Endothelial cell of umbilical vein (primary cell): ENCODE measurements at regions not wholly inside any gene's neighbourhood (a gene's known extent, or its start where the extent isn't known, plus 50 kb on each side); places are given as distances from the start of the nearest gene placed in this dataset.

Source experiments
- BruUV-seq: library from RNA; stranded (reverse); fragments of 400-500 nt; replicated peaks from 2 replicates; lab custom pipeline; 2021; lab: Mats Ljungman, UMichigan
- CTCF ChIA-PET: fragments of 300-600, 350-600 bp; sonication (Branson Sonifier 250); formaldehyde crosslinking; loops from one replicate; lab custom pipeline; 2021; ENCODE audit warnings: antibody characterized with exemption, inconsistent platforms; lab: Charles Lee
- POLR2A ChIA-PET: fragments of 300-600, 350-600 bp; sonication (Branson Sonifier 250); formaldehyde crosslinking; loops from one replicate; lab custom pipeline; 2021; ENCODE audit warnings: antibody characterized with exemption, inconsistent platforms; lab: Charles Lee
- DNase-seq: peaks from one replicate; pipeline ENCODE4 v3.0.0-alpha.2; 2011; ENCODE audit warnings: low read depth, low spot score
- FAIRE-seq: peaks from 2 replicates; lab custom pipeline; 2011; peaks lifted over from hg19 to GRCh38; lab: Jason Lieb, UNC
- H2AFZ ChIP-seq: 2 replicates; pipeline ENCODE4 v1.6.0; 2012; ENCODE audit warnings: low read depth, low read length, control low read depth, inconsistent platforms
- H3K27ac ChIP-seq: 2 replicates; pipeline ENCODE4 v1.5.1; 2011; ENCODE audit warnings: low read depth, mild to moderate bottlenecking, control low read depth, low read length, moderate library complexity; ENCODE audit not compliant: insufficient read depth
- H3K27me3 ChIP-seq, 2 experiments: 2 replicates each; pipeline versions ENCODE4 v1.6.0 to v1.6.1; 2011; ENCODE audit warnings: low read length in 2 of 2, mixed read lengths in 1 of 2; ENCODE audit not compliant: control insufficient read depth in 2 of 2, insufficient read depth in 2 of 2
- H3K36me3 ChIP-seq, 2 experiments: 2 replicates in 1 of 2; 3 replicates in 1 of 2; pipeline ENCODE4 v1.5.1; 2011; ENCODE audit warnings: low read length in 2 of 2, mild to moderate bottlenecking in 1 of 2, moderate library complexity in 1 of 2; ENCODE audit not compliant: control insufficient read depth in 2 of 2, insufficient read depth in 2 of 2; ENCODE audit errors: extremely low read depth in 1 of 2
- H3K4me1 ChIP-seq: 3 replicates; pipeline ENCODE4 v1.5.1; 2011; ENCODE audit warnings: mild to moderate bottlenecking, low read length; ENCODE audit not compliant: control insufficient read depth, insufficient read depth; ENCODE audit errors: extremely low read depth
- H3K4me2 ChIP-seq: 2 replicates; pipeline ENCODE4 v1.6.1; 2011; ENCODE audit warnings: low read length, control low read depth, mixed read lengths; ENCODE audit not compliant: insufficient read depth
- H3K4me3 ChIP-seq, 3 experiments: fragments of 200-600 bp in 1 of 3; sonication (generic), shearing (Covaris generic) in 1 of 3; replicated peaks in 1 of 3; 2 replicates each; pipeline ENCODE4 v1.5.1; 2011 to 2016; ENCODE audit warnings: control low read depth in 3 of 3, low read length in 3 of 3, mild to moderate bottlenecking in 2 of 3, inconsistent platforms in 1 of 3, low read depth in 1 of 3, moderate library complexity in 1 of 3; ENCODE audit not compliant: insufficient read depth in 1 of 3
- H3K79me2 ChIP-seq: 2 replicates; pipeline ENCODE4 v1.6.0; 2012; ENCODE audit warnings: low read length, inconsistent platforms; ENCODE audit not compliant: control insufficient read depth, insufficient read depth
- H3K9ac ChIP-seq: replicated peaks from 2 replicates; pipeline ENCODE3; 2011; ENCODE audit warnings: low read length, control low read depth; ENCODE audit not compliant: insufficient read depth; ENCODE audit errors: extremely low read depth
- H3K9me1 ChIP-seq: replicated peaks from 3 replicates; pipeline ENCODE4 v1.6.0; 2011; ENCODE audit warnings: mild to moderate bottlenecking, low read length; ENCODE audit not compliant: control insufficient read depth, insufficient read depth; ENCODE audit errors: extremely low read depth
- H3K9me3 ChIP-seq: replicated peaks from 2 replicates; pipeline ENCODE4 v1.5.1; 2012; ENCODE audit warnings: low read length, inconsistent platforms; ENCODE audit not compliant: control insufficient read depth, insufficient read depth
- H4K20me1 ChIP-seq: replicated peaks from 2 replicates; pipeline ENCODE3; 2011; ENCODE audit warnings: mild to moderate bottlenecking, low read length; ENCODE audit not compliant: control insufficient read depth, insufficient read depth; ENCODE audit errors: extremely low read depth
- EZH2 ChIP-seq: IDR thresholded peaks from 2 replicates; pipeline ENCODE4 v1.6.1; 2012; ENCODE audit warnings: borderline replicate concordance, low read depth, mild to moderate bottlenecking, moderate library complexity, low read length, inconsistent platforms; ENCODE audit not compliant: severe bottlenecking
- FOS ChIP-seq: IDR thresholded peaks from 2 replicates; pipeline ENCODE4 v1.6.1; 2011; ENCODE audit warnings: mild to moderate bottlenecking, low read length, moderate library complexity, borderline replicate concordance; ENCODE audit not compliant: insufficient read depth
- GATA2 ChIP-seq: IDR thresholded peaks from 2 replicates; pipeline ENCODE4 v1.7.0; 2011; ENCODE audit warnings: low read depth, mild to moderate bottlenecking, moderate library complexity, mixed read lengths, low read length; ENCODE audit not compliant: insufficient read length, insufficient read depth
- JUN ChIP-seq: IDR thresholded peaks from 2 replicates; pipeline ENCODE4 v1.6.1; 2011; ENCODE audit warnings: borderline replicate concordance, low read depth; ENCODE audit not compliant: insufficient read length, insufficient read depth
- MAX ChIP-seq: IDR thresholded peaks from 2 replicates; pipeline ENCODE4 v1.6.1; 2011; ENCODE audit not compliant: insufficient read depth, insufficient read length
- MYC ChIP-seq: IDR thresholded peaks from one replicate; pipeline ENCODE4 v1.6.1; 2011; ENCODE audit warnings: mild to moderate bottlenecking, low read depth, low read length
- POLR2A ChIP-seq: IDR thresholded peaks from 2 replicates; pipeline ENCODE4 v1.6.1; 2012; ENCODE audit warnings: low read depth, mild to moderate bottlenecking, control low read depth, low read length
- POLR2AphosphoS5 ChIP-seq: IDR thresholded peaks from 2 replicates; pipeline ENCODE4 v1.6.1; 2012; ENCODE audit warnings: low read depth, mild to moderate bottlenecking, control low read depth, low read length, moderate library complexity; ENCODE audit not compliant: insufficient read depth
- dilution Hi-C: fragments of 300-500 bp; cut with MboI; formaldehyde crosslinking; loops from one replicate; pipeline ENCODE4 v1.15.0; 2019; ENCODE audit warnings: low sequenced_read_pairs; ENCODE audit not compliant: extremely low pct_ligation_motif_present
- intact Hi-C: fragments of 100-400 bp; cut with micrococcal nuclease; formaldehyde crosslinking; loops from one replicate; pipeline ENCODE4 v1.10.0; 2022
- TF ChIP-seq, protein P1 (sequence below), 2 donors: IDR thresholded peaks; 1 replicate in 1 of 2; 2 replicates in 1 of 2; pipeline ENCODE4 v1.5.1; 2011; ENCODE audit warnings: low read length in 2 of 2, mild to moderate bottlenecking in 2 of 2, moderate library complexity in 2 of 2, control low read depth in 1 of 2, inconsistent platforms in 1 of 2, low read depth in 1 of 2; ENCODE audit not compliant: insufficient read depth in 1 of 2; ENCODE audit errors: extremely low read depth in 1 of 2

DNA sequence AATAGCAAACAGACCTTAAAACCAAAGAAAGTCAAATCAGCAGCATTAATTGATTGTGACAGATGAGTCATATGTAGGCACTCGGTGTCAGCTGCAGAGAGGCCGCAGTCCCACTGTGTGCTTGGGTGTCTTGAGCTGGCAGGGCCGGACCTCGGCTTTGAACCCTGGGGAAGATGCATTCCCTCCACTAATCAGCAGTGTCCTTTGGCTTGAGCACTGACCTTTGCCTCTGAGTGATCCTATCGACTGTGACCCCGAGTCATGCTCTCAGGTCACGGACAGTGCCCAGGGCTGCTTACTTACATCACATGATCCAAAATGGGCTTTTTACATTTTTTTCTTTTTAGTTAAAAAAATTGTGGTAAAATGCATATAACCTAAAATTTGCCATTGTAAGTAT, 188.7 kb downstream of the GADD45G start:
- Histone ChIP-seq H3K4me3 (no peak overlapping the region), H3K27me3 (no peaks in the 10 kb centered on the region), H4K20me1 (no peaks in the 10 kb centered on the region), H3K79me2 (no peaks in the 10 kb centered on the region), H3K9ac (no peak overlapping the region), H3K9me1 (no peaks in the 10 kb centered on the region), H3K4me2 (no peak overlapping the region), H3K27ac (no peak overlapping the region), H2AFZ (no peak overlapping the region), H3K36me3 (no peaks in the 10 kb centered on the region), H3K4me1 (no peaks in the 10 kb centered on the region), H3K9me3 (no peaks in the 10 kb centered on the region)
- POLR2A ChIA-PET = no interaction called here
- DNase-seq (no peak), FAIRE-seq (no peak)
- dilution Hi-C loops (no loop called here), intact Hi-C loops (no loop called here)
- no TSS peak for BruUV-seq
- CTCF ChIA-PET = no interaction called here
- TF ChIP-seq JUN (no peak), POLR2AphosphoS5 (no peak), EZH2 (no peak), FOS (no peak), POLR2A (no peak), GATA2 (no peak), MYC (no peak), MAX (no peak)
- TF ChIP-seq, protein P1, sequence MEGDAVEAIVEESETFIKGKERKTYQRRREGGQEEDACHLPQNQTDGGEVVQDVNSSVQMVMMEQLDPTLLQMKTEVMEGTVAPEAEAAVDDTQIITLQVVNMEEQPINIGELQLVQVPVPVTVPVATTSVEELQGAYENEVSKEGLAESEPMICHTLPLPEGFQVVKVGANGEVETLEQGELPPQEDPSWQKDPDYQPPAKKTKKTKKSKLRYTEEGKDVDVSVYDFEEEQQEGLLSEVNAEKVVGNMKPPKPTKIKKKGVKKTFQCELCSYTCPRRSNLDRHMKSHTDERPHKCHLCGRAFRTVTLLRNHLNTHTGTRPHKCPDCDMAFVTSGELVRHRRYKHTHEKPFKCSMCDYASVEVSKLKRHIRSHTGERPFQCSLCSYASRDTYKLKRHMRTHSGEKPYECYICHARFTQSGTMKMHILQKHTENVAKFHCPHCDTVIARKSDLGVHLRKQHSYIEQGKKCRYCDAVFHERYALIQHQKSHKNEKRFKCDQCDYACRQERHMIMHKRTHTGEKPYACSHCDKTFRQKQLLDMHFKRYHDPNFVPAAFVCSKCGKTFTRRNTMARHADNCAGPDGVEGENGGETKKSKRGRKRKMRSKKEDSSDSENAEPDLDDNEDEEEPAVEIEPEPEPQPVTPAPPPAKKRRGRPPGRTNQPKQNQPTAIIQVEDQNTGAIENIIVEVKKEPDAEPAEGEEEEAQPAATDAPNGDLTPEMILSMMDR (IDR thresholded peaks at IDR 0.05; ENCODE audit: extremely low read depth in 1 of 2, insufficient read depth in 1 of 2, low read depth in 1 of 2, low read length in 2 of 2) = no peak
